Omental fat pad (tissue), 3 donors: ENCODE measurements at regions not wholly inside any gene's neighbourhood (a gene's known extent, or its start where the extent isn't known, plus 50 kb on each side); places are given as distances from the start of the nearest gene placed in this dataset.

Experiments used
- ATAC-seq: fragments of 150-250 bp; one replicate; pipeline ENCODE4 v1.9.1; 2016; ENCODE audit warnings: mild to moderate bottlenecking, moderate library complexity; ENCODE audit not compliant: low FRiP score
- DNase-seq: peaks from one replicate; pipeline ENCODE4 v3.0.0-alpha.2; 2019; ENCODE audit warnings: low spot score
- TF ChIP-seq, protein P1 (sequence below), 3 donors: fragments of 450-650 bp; IDR thresholded peaks; one replicate each; pipeline ENCODE4 v1.5.1; 2016 to 2017; ENCODE audit warnings: antibody characterized with exemption in 3 of 3, mild to moderate bottlenecking in 3 of 3, moderate library complexity in 2 of 3

DNA sequence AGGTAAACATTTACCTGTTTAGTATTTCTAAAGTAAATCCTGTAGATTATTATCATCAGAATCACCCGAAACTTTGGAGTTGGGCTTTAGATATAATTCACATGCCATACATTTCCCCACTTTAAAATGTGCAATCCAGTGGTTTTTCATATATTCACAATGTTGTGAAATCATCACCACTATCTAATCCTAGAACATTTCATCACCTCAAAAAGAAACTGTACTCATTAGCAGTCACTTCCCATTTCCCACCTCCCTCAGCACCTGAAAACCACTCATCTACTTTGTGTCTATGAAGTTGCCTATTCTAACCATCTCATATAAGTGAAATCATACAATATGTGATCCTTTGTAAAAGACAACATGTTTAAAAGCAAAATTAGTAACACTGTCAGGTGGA, 182.6 kb downstream of the FZD1 start:
- ATAC-seq (no peak), DNase-seq (no peak)
- TF ChIP-seq, protein P1, sequence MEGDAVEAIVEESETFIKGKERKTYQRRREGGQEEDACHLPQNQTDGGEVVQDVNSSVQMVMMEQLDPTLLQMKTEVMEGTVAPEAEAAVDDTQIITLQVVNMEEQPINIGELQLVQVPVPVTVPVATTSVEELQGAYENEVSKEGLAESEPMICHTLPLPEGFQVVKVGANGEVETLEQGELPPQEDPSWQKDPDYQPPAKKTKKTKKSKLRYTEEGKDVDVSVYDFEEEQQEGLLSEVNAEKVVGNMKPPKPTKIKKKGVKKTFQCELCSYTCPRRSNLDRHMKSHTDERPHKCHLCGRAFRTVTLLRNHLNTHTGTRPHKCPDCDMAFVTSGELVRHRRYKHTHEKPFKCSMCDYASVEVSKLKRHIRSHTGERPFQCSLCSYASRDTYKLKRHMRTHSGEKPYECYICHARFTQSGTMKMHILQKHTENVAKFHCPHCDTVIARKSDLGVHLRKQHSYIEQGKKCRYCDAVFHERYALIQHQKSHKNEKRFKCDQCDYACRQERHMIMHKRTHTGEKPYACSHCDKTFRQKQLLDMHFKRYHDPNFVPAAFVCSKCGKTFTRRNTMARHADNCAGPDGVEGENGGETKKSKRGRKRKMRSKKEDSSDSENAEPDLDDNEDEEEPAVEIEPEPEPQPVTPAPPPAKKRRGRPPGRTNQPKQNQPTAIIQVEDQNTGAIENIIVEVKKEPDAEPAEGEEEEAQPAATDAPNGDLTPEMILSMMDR (IDR thresholded peaks at IDR 0.05) = no peak

- ATAC-seq = no peak
- TF ChIP-seq, protein P1 (IDR thresholded peaks at IDR 0.05) = no peak
- DNase-seq = no peak
Observed at GRCh38 chr7:91455411-91455810, 191.2 kb downstream of the FZD1 start.

DNA sequence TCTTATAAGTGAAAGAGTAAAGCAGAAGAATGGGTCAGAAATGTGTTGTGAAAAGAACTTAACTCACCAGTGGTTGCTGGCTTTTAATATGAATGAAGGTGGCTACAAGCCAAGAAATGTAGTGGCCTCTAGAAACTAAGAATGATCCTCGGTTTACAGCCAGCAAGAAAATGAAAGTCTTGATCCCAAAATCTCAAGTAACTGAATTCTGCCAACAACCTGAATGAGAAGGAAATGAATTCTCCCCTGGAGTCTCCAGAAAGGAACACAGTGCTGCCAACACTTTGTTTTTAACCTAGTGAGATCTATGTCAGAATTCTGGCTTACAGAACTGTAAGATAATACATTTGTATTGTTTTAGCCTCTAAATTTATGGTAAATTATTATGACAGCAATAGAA, 193.0 kb downstream of the FZD1 start:
- no peak for DNase-seq
- TF ChIP-seq, protein P1 (IDR thresholded peaks at IDR 0.05) = no peak
- ATAC-seq = no peak

GRCh38 chr7:91459539-91459938, 195.3 kb downstream of the FZD1 start:
- no peak for DNase-seq
- ATAC-seq = no peak
- TF ChIP-seq, protein P1 (IDR thresholded peaks at IDR 0.05) = no peak

- TF ChIP-seq, protein P1 (IDR thresholded peaks at IDR 0.05) = no peak
- DNase-seq (no peak), ATAC-seq (no peak)
Observed at GRCh38 chr7:91462316-91462715, 198.1 kb downstream of the FZD1 start.

DNA sequence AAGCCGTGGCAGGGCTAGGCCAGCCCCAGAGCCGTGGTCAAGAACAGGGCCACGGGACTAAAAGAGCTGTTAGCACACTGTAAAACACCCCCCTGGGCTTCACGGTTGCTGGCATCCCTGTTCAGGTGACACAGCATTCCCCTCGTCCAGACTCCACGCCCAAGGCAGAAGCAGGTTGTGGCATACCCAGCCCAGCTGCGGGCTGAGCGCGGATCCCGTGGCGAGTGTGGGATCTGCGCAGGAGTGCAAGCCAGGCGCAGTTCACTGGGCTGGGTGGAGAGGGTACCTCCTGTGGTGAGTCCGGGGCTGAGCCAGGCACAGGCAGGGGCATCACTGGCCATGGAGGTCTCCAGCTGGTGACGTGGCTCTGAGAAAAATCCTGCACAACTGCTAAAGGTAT, 199.1 kb downstream of the FZD1 start:
- no peak for ATAC-seq
- no peak for DNase-seq
- TF ChIP-seq, protein P1 (IDR thresholded peaks at IDR 0.05) = no peak

- DNase-seq = no peak
- TF ChIP-seq, protein P1 (IDR thresholded peaks at IDR 0.05) = no peak
- no peak for ATAC-seq
Observed at GRCh38 chr7:91465595-91466061, 201.4 kb downstream of the FZD1 start.
